Heart left ventricle (tissue), 13 donors: ENCODE measurements at regions not wholly inside any gene's neighbourhood (a gene's known extent, or its start where the extent isn't known, plus 50 kb on each side); places are given as distances from the start of the nearest gene placed in this dataset.
"Not testable (repeated sequence)": the region's sequence is repeated elsewhere in the genome, so short reads cannot be mapped to it uniquely, and the experiment has no call there.

Experiments
- POLR2A ChIP-seq, 2 donors: fragments of 450-650 bp; IDR thresholded peaks; one replicate each; pipeline ENCODE4 v1.6.1; 2017; ENCODE audit warnings: antibody characterized with exemption in 2 of 2, mild to moderate bottlenecking in 2 of 2, moderate library complexity in 2 of 2
- TF ChIP-seq, protein P1 (sequence below), 12 donors: fragments of 200-600 bp; sonication (generic) in 4 of 12; IDR thresholded peaks; one replicate each; pipeline versions ENCODE4 v1.5.0 to v1.8.0; 2018 to 2022; ENCODE audit warnings: antibody characterized with exemption in 12 of 12, mild to moderate bottlenecking in 5 of 12
- donor health status: ischemic (EF 13 %, LVEDD 7.1; RV severe dilation, severe dysfunction).
- donor health status: DM: no; HTN: yes; CAD: no.
- donor health status: DM: no; HTN: no; CAD: no.
- donor health status: ischemic (EF 25% LVEDD 6.9; RV normal size, moderate dysfunction).
- donor health status: ischemic (EF 25% LVEDD 5.7; RV mildly dilated, moderate dysfunction).
- donor health status: ischemic (EF 35%, LVEDD 5.7; RV mildly dilated, moderate dysfunction).
- donor health status: nonischemic (EF 11% LVEDD 7.7; RV severe dilation, severe dysfunction).
- donor health status: DM: yes; HTN: yes; CAD: no.
- donor health status: PGD.
- donor health status: ischemic (EF 29% LVEDD 5.4; RV normal size, mild dysfunction).
- donor health status: nonischemic (EF 23%, LVEDD 6.1; RV moderate dilation, normal function).

DNA sequence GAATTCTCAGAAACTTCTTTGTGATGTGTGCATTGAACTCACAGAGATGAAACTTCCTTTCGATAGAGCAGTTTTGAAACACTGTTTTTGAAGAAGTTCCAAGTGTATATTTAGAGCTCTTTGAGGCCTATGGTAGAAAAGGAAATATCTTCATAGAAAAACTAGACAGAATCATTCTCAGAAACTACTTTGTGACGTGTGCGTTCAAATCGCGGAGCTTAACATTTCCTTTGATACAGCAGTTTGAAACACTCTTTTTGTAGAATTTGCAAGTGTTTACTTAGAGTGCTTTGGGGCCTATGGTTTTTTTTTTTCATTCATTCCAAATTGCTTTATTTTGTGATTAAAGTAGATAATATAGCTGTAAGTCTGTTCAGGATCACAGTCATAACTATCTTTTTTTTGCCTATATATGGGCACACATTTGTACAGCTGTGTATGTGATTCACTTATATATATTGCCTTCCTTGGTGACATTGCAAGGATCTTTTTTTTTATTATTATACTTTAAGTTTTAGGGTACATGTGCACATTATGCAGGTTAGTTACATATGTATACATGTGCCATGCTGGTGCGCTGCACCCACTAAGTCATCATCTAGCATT lies 643.9 kb upstream of the ZNF337 start:
- TF ChIP-seq, protein P1, sequence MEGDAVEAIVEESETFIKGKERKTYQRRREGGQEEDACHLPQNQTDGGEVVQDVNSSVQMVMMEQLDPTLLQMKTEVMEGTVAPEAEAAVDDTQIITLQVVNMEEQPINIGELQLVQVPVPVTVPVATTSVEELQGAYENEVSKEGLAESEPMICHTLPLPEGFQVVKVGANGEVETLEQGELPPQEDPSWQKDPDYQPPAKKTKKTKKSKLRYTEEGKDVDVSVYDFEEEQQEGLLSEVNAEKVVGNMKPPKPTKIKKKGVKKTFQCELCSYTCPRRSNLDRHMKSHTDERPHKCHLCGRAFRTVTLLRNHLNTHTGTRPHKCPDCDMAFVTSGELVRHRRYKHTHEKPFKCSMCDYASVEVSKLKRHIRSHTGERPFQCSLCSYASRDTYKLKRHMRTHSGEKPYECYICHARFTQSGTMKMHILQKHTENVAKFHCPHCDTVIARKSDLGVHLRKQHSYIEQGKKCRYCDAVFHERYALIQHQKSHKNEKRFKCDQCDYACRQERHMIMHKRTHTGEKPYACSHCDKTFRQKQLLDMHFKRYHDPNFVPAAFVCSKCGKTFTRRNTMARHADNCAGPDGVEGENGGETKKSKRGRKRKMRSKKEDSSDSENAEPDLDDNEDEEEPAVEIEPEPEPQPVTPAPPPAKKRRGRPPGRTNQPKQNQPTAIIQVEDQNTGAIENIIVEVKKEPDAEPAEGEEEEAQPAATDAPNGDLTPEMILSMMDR (IDR thresholded peaks at IDR 0.05), result not testable (repeated sequence)
- not testable (repeated sequence) for TF ChIP-seq POLR2A (IDR thresholded peaks at IDR 0.05)
